HG02763 (cell line): ENCODE measurements at regions not wholly inside any gene's neighbourhood (a gene's known extent, or its start where the extent isn't known, plus 50 kb on each side); places are given as distances from the start of the nearest gene placed in this dataset.
"Not testable (repeated sequence)": the region's sequence is repeated elsewhere in the genome, so short reads cannot be mapped to it uniquely, and the experiment has no call there.

Experiments used
- ATAC-seq: cut with Tn5 transposase; IDR thresholded peaks from one replicate; pipeline ENCODE4 v1.9.1; 2021; ENCODE audit warnings: mild to moderate bottlenecking, moderate library complexity; ENCODE audit not compliant: unreplicated experiment

DNA sequence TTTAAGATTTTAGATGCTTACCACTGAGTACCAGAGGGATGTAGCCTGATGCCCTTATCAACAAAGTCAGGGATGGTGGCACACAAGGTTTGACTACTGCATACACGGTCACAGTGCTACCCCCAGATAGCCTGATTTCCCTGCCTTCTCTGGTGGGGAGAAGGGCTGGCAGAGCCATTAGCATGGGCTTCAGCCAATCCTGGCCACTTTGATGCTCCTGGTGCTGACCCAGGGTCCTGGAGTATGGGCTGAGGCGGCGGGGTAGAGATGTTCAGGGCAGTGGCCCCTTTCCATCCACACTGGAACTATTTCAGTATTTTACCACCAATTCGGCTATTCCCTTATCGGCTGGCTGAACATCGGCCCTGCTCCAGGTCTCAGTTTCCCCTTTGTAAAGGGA, 83.2 kb downstream of the POTEB3 start:
- ATAC-seq, result not testable (repeated sequence)

GRCh38 chr15:21355944-21356343, 84.4 kb downstream of the POTEB3 start:
- ATAC-seq, result not testable (repeated sequence)

GRCh38 chr15:21354597-21354996, 85.7 kb downstream of the POTEB3 start:
- not testable (repeated sequence) for ATAC-seq

DNA sequence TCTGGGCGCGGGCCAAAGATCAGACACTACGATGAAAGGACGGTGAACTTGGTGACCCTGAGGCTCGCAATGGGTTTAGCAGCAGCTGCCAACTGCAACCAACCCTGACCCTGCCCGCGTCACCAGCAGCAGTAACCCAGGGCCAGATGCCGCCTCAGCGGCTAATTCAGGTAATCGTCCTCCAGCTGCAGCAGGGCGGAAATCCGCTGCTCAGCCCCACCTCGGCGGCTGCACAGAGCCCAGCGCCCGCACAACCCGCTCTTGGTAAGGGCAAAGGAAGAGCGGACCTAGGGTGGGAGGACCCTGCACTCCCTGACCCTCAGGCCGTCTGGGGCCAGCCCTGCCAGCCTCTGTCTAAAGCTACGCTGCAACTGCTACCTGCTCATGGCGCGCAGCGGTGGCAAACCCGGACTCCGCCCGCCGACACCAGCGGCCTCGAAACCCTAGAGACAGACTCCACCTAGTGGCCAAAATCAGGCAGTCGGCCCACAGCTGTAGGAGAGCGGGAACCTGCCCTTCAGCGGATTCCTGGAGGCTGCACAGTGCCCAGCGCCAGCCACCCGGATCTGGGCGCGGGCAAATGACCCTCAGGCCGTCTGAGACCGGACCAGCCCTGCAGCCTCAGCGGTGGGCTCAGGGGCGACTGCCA, 87.5 kb downstream of the POTEB3 start:
- not testable (repeated sequence) for ATAC-seq

GRCh38 chr15:21344960-21345359, 95.3 kb downstream of the POTEB3 start:
- ATAC-seq, result not testable (repeated sequence)

GRCh38 chr15:21344500-21344899, 95.8 kb downstream of the POTEB3 start:
- ATAC-seq, result not testable (repeated sequence)

- ATAC-seq, result not testable (repeated sequence)
Measured at GRCh38 chr15:21337028-21337427, 103.3 kb downstream of the POTEB3 start.

GRCh38 chr15:21324720-21325460, 115.4 kb downstream of the POTEB3 start:
- ATAC-seq, result not testable (repeated sequence)

- peak; percentile 42 for ATAC-seq
Measured at GRCh38 chr15:21284353-21284752, 155.9 kb downstream of the POTEB3 start.

- ATAC-seq, result peak; percentile 94
Measured at GRCh38 chr15:21283210-21283609, 157.1 kb downstream of the POTEB3 start.

DNA sequence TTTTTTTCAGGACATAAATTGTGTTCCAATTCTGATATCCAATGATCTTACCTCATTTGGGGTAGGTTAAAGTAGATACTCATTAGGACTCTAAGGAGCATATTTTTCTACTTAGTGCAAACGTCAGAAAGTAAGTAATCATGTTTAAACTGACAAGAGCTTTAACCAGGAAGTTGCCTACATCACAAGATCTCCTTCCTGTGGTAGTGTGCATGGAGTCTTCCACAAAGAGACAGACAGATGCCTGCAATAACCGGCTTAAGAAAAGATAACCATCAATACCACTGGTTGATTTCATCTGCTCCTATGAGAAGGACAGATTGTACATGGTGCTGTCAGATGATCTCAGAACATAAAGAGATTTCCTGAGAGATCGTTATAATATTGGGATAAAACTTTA, 160.0 kb downstream of the POTEB3 start:
- ATAC-seq, result not testable (repeated sequence)

DNA sequence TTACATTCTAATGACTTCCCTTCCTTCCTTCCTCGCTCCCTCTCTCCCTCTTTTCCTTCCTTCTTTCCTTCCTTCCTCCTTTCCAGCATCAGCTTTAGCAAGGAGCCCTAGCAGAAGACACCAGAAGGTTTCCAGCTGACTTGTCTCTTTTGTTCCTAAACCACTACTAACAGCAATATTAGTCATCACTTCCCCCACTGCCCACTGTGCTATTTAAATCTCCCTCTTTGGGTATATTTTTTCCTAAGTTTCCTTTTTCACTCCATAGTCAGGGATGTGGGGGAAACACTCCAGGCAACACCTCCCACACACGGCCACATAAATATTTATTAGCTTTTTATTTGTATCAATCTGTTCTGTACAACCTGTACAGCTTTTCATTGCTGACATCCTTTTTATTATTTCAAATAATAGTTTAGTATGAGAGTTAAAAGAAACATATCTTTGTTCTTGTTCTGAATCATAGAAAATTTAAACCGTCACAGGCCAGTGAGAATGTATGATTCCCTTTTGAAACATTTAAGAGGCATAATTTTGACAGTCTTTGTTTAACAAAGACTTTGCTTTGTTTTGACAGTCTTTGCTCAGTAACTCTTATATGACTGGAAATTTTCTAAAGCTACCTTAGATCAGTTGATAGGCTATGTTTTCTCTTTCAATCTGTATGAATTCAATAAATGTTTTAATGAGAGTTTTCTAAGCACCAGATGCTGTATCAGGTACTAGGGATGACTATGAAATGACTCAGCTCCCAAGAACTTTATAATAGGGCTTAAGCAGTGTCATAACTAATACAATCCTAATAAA, 167.9 kb downstream of the POTEB3 start:
- not testable (repeated sequence) for ATAC-seq

DNA sequence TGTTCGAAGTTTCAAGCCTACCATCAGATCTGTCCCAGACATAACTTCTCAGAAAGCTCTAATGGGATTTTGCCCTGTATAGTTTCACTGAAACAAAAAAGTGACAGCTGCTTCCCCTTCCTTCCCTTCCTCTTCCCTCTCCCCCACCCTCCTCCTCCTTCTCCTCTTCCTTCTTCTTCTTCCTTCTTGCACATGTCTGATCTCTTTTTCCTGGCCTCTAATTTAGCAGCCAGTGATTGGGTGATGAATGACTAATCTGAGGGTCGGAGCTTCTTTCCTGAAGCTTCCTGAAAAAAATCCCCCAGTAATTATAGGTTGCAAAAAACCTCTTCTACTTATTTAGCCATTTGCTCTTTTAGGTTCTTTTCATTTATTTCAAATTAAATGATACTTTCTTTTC, 168.7 kb downstream of the POTEB3 start:
- ATAC-seq, result no peak

DNA sequence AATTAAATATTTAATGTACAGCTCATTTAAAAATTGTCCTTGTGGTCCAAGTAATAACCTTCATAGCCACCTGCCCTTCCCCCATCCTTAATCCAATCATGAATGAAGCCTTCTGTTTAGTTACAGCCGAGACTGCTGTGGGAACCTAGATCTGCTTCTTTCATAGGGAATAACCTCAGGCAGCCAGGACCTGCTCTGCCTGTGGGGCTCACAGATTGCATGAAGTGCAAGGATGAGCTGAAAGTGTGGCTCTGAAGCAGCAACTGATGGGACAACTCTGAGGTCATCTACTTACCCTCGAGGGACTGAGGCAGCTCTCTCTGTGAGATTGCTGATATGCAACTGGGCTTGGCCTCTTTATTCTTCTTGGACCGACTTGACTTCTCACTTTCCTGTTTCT, 169.8 kb downstream of the POTEB3 start:
- ATAC-seq, result no peak

DNA sequence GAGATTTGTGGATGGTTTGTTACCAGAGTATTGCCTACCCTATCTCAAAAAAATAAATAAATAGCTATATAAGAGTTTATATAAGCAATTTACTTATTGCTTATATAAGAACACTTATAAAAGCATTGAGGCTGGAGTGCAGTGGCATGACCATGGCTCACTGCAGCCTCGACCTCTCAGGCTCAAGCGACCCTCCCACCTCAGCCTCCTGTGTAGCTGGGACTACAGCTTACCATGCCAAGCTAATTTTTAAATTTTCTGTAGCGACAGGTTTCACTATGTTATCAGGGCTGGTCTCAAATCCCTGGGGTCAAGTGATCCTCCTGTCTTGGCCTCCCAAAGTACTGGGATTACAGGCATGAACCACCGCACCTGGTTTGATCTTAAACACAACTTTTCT, 170.6 kb downstream of the POTEB3 start:
- not testable (repeated sequence) for ATAC-seq

- ATAC-seq, result no peak
Measured at GRCh38 chr15:21269121-21269520, 171.2 kb downstream of the POTEB3 start.

GRCh38 chr15:21268436-21268940, 171.8 kb downstream of the POTEB3 start:
- no peak for ATAC-seq

- no peak for ATAC-seq
Measured at GRCh38 chr15:21267671-21268395, 172.5 kb downstream of the POTEB3 start.

DNA sequence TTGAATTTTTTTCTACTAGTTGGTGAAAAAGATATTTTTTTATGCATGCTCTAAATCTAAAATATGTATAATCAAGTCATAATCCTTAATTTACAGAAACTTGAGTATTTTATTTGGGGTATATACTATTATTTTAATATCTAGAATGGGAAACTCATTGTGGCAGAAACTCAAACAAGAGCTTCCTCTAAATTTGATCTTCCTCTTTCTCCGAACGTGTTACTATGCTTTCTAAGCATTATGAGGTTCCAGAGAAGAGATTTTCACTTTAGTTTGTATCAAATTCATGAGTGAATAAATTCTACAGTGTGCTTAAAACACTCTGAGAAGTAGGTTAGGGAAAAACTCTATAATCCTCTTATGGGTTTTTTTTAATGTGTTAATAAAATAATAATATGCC, 173.1 kb downstream of the POTEB3 start:
- no peak for ATAC-seq

DNA sequence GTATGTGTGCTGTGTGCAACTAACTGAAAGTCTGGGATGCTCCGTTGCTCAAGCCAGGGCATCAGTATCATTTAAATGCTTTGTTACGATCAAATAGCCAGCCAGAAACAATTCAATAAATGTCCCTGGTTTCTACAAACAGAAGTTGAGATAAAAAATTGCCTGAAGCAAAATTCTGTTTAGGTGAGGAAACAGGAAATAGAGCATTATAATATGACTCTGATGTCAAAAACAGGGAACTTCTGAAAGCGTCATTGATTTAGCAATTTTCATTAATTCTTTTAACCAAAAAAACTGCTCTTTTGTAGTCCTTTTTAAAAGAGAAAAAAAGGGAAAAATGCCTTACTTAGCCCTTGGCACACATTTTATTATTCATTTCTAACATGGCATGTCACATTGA, 174.7 kb downstream of the POTEB3 start:
- ATAC-seq, result not testable (repeated sequence)
